ENCODE measurements at regions not wholly inside any gene's neighbourhood (a gene's known extent, or its start where the extent isn't known, plus 50 kb on each side); places are given as distances from the start of the nearest gene placed in this dataset.

DNA sequence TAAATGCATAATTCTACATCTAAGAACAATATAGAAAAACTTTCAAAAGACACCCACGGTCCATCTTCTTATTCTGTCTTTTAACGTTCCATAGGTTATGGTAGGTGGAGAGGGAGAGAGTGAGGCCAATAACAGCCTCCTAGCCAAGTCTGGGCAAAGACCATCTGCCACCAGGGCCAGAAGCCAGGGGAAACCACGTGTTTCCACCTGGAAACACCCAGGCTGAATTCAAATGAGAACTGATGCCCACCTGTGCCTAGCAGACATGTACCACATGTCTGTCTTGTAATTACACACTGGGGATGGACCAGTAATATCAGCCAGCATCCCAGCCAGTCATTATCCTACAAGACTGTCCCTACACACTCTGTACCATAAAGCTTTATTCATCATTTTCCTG lies 1573.1 kb downstream of the EFNB2 start:
- Histone ChIP-seq H3K4me3 (no peak overlapping the region), H3K4me1 (no peaks in the 10 kb centered on the region), H3K36me3 (ENCODE audit: low read depth, missing control alignments) (no peaks in the 10 kb centered on the region), H3K27ac (no peak overlapping the region), H3K27me3 (no peaks in the 10 kb centered on the region), H3K9me3 (no peaks in the 10 kb centered on the region)
- intact Hi-C loops (cut with DNase I; ENCODE audit: low total_unique reads) = no loop called here
- WGBS, 2 donors = 82 to 84% methylated on average over 3 of the region's 3 CpGs
- TF ChIP-seq, protein P1, sequence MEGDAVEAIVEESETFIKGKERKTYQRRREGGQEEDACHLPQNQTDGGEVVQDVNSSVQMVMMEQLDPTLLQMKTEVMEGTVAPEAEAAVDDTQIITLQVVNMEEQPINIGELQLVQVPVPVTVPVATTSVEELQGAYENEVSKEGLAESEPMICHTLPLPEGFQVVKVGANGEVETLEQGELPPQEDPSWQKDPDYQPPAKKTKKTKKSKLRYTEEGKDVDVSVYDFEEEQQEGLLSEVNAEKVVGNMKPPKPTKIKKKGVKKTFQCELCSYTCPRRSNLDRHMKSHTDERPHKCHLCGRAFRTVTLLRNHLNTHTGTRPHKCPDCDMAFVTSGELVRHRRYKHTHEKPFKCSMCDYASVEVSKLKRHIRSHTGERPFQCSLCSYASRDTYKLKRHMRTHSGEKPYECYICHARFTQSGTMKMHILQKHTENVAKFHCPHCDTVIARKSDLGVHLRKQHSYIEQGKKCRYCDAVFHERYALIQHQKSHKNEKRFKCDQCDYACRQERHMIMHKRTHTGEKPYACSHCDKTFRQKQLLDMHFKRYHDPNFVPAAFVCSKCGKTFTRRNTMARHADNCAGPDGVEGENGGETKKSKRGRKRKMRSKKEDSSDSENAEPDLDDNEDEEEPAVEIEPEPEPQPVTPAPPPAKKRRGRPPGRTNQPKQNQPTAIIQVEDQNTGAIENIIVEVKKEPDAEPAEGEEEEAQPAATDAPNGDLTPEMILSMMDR (IDR thresholded peaks at IDR 0.05) = no peak
- no peak for TF ChIP-seq POLR2A (IDR thresholded peaks at IDR 0.05)
- DNase-seq = no peak

DNA sequence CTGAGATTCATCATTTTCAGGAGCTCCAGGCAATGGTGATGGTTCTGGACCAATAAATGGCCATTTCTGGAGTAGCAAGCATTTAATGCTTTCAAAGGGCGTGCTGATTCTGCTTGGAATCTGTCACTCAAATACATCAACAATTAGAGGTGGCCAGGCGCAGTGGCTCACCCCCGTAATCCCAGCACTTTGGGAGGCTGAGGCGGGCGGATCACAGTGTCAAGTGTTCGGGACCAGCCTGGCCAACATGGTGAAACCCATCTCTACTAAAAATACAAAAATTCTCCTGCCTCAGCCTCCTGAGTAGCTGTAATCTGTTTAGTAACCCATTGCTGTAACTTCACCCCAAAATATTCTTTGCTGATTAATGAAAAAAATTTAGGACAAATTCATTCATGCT lies 1574.2 kb downstream of the EFNB2 start:
- 93 to 96% methylated on average over 6 of the region's 6 CpGs for WGBS, 2 donors
- Histone ChIP-seq H3K4me3 (no peak overlapping the region), H3K27ac (no peak overlapping the region), H3K4me1 (no peaks in the 10 kb centered on the region), H3K36me3 (ENCODE audit: low read depth, missing control alignments) (no peaks in the 10 kb centered on the region), H3K9me3 (no peaks in the 10 kb centered on the region), H3K27me3 (no peaks in the 10 kb centered on the region)
- TF ChIP-seq POLR2A (IDR thresholded peaks at IDR 0.05) = no peak
- TF ChIP-seq, protein P1 (IDR thresholded peaks at IDR 0.05) = no peak
- intact Hi-C loops (cut with DNase I; ENCODE audit: low total_unique reads) = no loop called here
- DNase-seq = no peak

DNA sequence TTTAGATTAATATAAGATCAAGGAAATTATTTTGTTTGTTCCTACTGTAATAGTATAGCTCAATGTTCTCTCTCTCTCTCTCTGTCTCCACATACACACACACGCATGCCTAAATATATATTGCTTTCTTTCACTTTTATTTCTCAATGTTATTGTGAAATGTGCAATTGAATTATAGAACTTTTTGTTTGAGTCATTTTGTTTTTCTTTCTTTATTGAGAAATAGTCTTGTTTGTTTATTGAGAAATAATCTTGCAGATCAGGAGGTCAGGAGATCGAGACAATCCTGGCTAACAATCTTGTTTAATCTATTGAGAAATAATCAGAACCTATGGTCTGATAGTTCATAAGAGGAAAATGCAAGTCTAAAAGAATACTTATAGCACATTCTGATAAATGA lies 1581.3 kb downstream of the EFNB2 start:
- intact Hi-C loops (cut with DNase I; ENCODE audit: low total_unique reads) = no loop called here
- TF ChIP-seq, protein P1 (IDR thresholded peaks at IDR 0.05) = no peak
- TF ChIP-seq POLR2A (IDR thresholded peaks at IDR 0.05) = no peak

DNA sequence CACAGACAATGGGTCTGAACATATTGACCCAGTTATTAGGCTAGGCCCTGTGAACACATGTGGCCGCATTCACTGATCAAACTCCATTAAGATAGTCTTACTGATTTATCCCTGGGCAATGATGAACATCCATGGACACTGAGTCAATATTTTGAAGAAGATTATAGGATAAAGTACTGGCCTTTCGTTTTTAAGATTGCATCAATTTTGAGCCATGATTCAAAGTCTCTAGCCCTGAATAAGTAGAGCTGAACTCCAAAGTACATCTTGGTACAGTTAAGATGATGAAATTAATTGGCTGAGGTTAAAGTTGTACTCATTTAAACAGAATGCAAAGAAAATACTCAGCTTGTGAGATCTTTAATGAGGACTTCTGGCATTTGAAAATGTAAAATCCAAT lies 1581.9 kb downstream of the EFNB2 start:
- intact Hi-C loops (cut with DNase I; ENCODE audit: low total_unique reads) = no loop called here
- no peak for TF ChIP-seq POLR2A (IDR thresholded peaks at IDR 0.05)
- TF ChIP-seq, protein P1 (IDR thresholded peaks at IDR 0.05) = no peak
- Histone ChIP-seq H3K4me1 (no peaks in the 10 kb centered on the region), H3K27ac (no peak overlapping the region), H3K4me3 (no peak overlapping the region), H3K36me3 (ENCODE audit: low read depth, missing control alignments) (no peaks in the 10 kb centered on the region), H3K27me3 (no peaks in the 10 kb centered on the region), H3K9me3 (no peaks in the 10 kb centered on the region)
- no peak for DNase-seq
- WGBS, 2 donors = 77 to 81% methylated on average over 2 of the region's 2 CpGs

More for the DNA sequence above, 1581.3 kb downstream of the EFNB2 start:
- no peaks in the 10 kb centered on the region for H3K36me3 ChIP-seq (ENCODE audit: low read depth, missing control alignments)
- 82 to 94% methylated on average over 2 of the region's 2 CpGs for WGBS, 2 donors
- DNase-seq = no peak
- H3K9me3 ChIP-seq = no peaks in the 10 kb centered on the region
- no peaks in the 10 kb centered on the region for H3K4me1 ChIP-seq
- no peak overlapping the region for H3K27ac ChIP-seq
- no peak overlapping the region for H3K4me3 ChIP-seq
- no peaks in the 10 kb centered on the region for H3K27me3 ChIP-seq

DNA sequence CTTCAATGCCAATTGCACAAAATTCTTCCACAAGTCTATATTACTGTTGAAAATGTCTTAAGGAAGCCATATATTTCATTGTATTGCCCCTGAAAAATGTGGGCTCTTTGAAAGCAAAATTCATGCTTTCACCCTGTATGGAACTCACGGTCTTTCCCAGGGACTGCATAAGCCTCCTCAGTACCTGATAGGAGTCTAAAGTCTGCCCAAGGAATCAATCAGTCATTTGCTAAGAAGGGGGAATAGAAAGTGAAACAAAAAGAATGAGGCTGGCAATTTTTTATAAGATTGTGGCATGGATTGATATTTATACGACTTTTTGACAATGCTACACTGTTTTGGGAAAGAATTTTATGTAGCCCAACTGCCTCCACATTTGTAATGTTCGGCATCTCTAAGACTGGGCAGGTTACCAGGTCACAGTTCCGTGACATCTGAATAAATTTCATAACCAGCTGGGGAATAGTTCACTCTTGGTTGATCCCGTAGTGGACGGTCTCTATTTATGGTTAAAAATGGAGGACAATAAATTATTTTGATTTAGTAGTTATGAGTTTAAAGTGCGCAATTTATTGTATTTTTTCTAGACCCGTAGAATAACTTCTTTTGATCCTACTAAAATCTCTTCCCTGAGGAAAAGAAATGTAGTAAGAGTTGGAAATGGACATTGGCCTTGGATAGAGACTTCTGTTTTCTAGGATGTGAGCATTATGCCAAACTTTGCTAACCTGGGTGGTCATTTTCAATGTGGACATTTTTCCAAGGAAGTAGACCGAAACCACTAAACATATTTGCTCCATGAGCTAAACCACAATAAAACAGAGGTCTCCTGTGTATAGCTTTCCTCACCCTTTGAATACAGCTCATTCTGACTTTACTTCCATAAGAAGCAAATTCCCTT lies 1585.4 kb downstream of the EFNB2 start:
- Histone ChIP-seq H3K27ac (no peak overlapping the region), H3K9me3 (no peaks in the 10 kb centered on the region), H3K4me3 (no peak overlapping the region), H3K4me1 (no peaks in the 10 kb centered on the region), H3K36me3 (ENCODE audit: low read depth, missing control alignments) (no peaks in the 10 kb centered on the region), H3K27me3 (no peaks in the 10 kb centered on the region)
- no peak for DNase-seq
- TF ChIP-seq, protein P1 (IDR thresholded peaks at IDR 0.05) = no peak
- TF ChIP-seq POLR2A (IDR thresholded peaks at IDR 0.05) = no peak
- intact Hi-C loops (cut with DNase I; ENCODE audit: low total_unique reads) = no loop called here
- WGBS, 2 donors = 63 to 66% methylated on average over 9 of the region's 9 CpGs
